ENCODE measurements at regions not wholly inside any gene's neighbourhood (a gene's known extent, or its start where the extent isn't known, plus 50 kb on each side); places are given as distances from the start of the nearest gene placed in this dataset.

- DNase-seq (ENCODE audit: insufficient read length, low spot score) (no peak), FAIRE-seq (no peak)
Observed at GRCh38 chr7:153354071-153354470, 594.5 kb downstream of the ACTR3B start.

- FAIRE-seq (no peak), DNase-seq (ENCODE audit: insufficient read length, low spot score) (no peak)
Observed at GRCh38 chr7:153370092-153370491, 610.5 kb downstream of the ACTR3B start.

- no peak for FAIRE-seq
- DNase-seq (ENCODE audit: insufficient read length, low spot score): no peak
Observed at GRCh38 chr7:153380636-153381035, 621.1 kb downstream of the ACTR3B start.

GRCh38 chr7:153381275-153382040 is 621.9 kb downstream of the ACTR3B start:
- peak; percentile 35 for FAIRE-seq

GRCh38 chr7:153382641-153383101 is 623.1 kb downstream of the ACTR3B start:
- no peak for DNase-seq (ENCODE audit: insufficient read length, low spot score)
- no peak for FAIRE-seq

More at GRCh38 chr7:153381275-153382040, 621.9 kb downstream of the ACTR3B start:
- peak; percentile 27 for DNase-seq (ENCODE audit: insufficient read length, low spot score)

- DNase-seq (ENCODE audit: insufficient read length, low spot score) (no peak), FAIRE-seq (no peak)
Observed at GRCh38 chr7:153383781-153384180, 624.2 kb downstream of the ACTR3B start.

- DNase-seq (ENCODE audit: insufficient read length, low spot score): no peak
- FAIRE-seq: no peak
Observed at GRCh38 chr7:153385502-153385901, 626.0 kb downstream of the ACTR3B start.

GRCh38 chr7:153386556-153386955 is 627.0 kb downstream of the ACTR3B start:
- DNase-seq (ENCODE audit: insufficient read length, low spot score) (no peak), FAIRE-seq (no peak)

GRCh38 chr7:153388611-153389010 is 629.1 kb downstream of the ACTR3B start:
- DNase-seq (ENCODE audit: insufficient read length, low spot score) (no peak), FAIRE-seq (no peak)

- FAIRE-seq: no peak
- DNase-seq (ENCODE audit: insufficient read length, low spot score): no peak
Observed at GRCh38 chr7:153389261-153389660, 629.7 kb downstream of the ACTR3B start.

GRCh38 chr7:153390955-153391354 is 631.4 kb downstream of the ACTR3B start:
- FAIRE-seq (no peak), DNase-seq (ENCODE audit: insufficient read length, low spot score) (no peak)

- FAIRE-seq (no peak), DNase-seq (ENCODE audit: insufficient read length, low spot score) (no peak)
Observed at GRCh38 chr7:153392726-153393125, 633.2 kb downstream of the ACTR3B start.

- FAIRE-seq: no peak
Observed at GRCh38 chr7:153393666-153394065, 634.1 kb downstream of the ACTR3B start.

GRCh38 chr7:153396475-153396874 is 636.9 kb downstream of the ACTR3B start:
- no peak for DNase-seq (ENCODE audit: insufficient read length, low spot score)
- no peak for FAIRE-seq

More at GRCh38 chr7:153393666-153394065, 634.1 kb downstream of the ACTR3B start:
- DNase-seq (ENCODE audit: insufficient read length, low spot score): no peak

GRCh38 chr7:153397459-153397858 is 637.9 kb downstream of the ACTR3B start:
- DNase-seq (ENCODE audit: insufficient read length, low spot score) (no peak), FAIRE-seq (no peak)

- no peak for FAIRE-seq
Observed at GRCh38 chr7:153397906-153398305, 638.4 kb downstream of the ACTR3B start.

GRCh38 chr7:153398370-153398769 is 638.8 kb downstream of the ACTR3B start:
- DNase-seq (ENCODE audit: insufficient read length, low spot score) (no peak), FAIRE-seq (no peak)

More at GRCh38 chr7:153397906-153398305, 638.4 kb downstream of the ACTR3B start:
- no peak for DNase-seq (ENCODE audit: insufficient read length, low spot score)

GRCh38 chr7:153398789-153399553 is 639.4 kb downstream of the ACTR3B start:
- no peak for DNase-seq (ENCODE audit: insufficient read length, low spot score)
- FAIRE-seq: no peak

- FAIRE-seq (no peak), DNase-seq (ENCODE audit: insufficient read length, low spot score) (no peak)
Observed at GRCh38 chr7:153399554-153399940, 640.0 kb downstream of the ACTR3B start.

- no peak for FAIRE-seq
- DNase-seq (ENCODE audit: insufficient read length, low spot score): no peak
Observed at GRCh38 chr7:153400735-153401593, 641.4 kb downstream of the ACTR3B start.

Data from GM19239 (cell line).